Thymus (tissue), 11 donors: ENCODE measurements at regions not wholly inside any gene's neighbourhood (a gene's known extent, or its start where the extent isn't known, plus 50 kb on each side); places are given as distances from the start of the nearest gene placed in this dataset.

Experiments
- DNase-seq, 9 donors: peaks; one replicate each; pipeline ENCODE4 v3.0.0-alpha.2; 2013; ENCODE audit warnings: low spot score in 9 of 9, low read depth in 6 of 9, missing footprints in 1 of 9
- H3K27ac ChIP-seq, 2 donors: one replicate each; pipeline ENCODE4 v1.5.1; 2013; ENCODE audit warnings: control low read depth in 1 of 2, low read depth in 1 of 2, low read length in 1 of 2, mild to moderate bottlenecking in 1 of 2, moderate library complexity in 1 of 2
- H3K27me3 ChIP-seq, 2 donors: one replicate each; pipeline ENCODE4 v1.5.1; 2013; ENCODE audit warnings: low read length in 1 of 2; ENCODE audit not compliant: control insufficient read depth in 2 of 2, insufficient read depth in 1 of 2
- H3K36me3 ChIP-seq, 2 donors: one replicate each; pipeline ENCODE4 v1.5.1; 2013; ENCODE audit warnings: low read length in 1 of 2, mild to moderate bottlenecking in 1 of 2, moderate library complexity in 1 of 2; ENCODE audit not compliant: control insufficient read depth in 2 of 2, insufficient read depth in 2 of 2
- H3K4me1 ChIP-seq, 2 donors: one replicate each; pipeline ENCODE4 v1.5.1; 2013; ENCODE audit warnings: low read length in 2 of 2; ENCODE audit not compliant: control insufficient read depth in 2 of 2, insufficient read depth in 2 of 2
- H3K4me3 ChIP-seq, 2 donors: one replicate each; pipeline ENCODE4 v1.5.1; 2013; ENCODE audit warnings: low read length in 2 of 2, control low read depth in 1 of 2, mild to moderate bottlenecking in 1 of 2
- H3K9me3 ChIP-seq, 2 donors: one replicate each; pipeline ENCODE4 v1.5.1; 2013; ENCODE audit warnings: low read length in 1 of 2, mild to moderate bottlenecking in 1 of 2; ENCODE audit not compliant: control insufficient read depth in 2 of 2, insufficient read depth in 1 of 2
- WGBS: extraction: QIAGEN DNeasy Blood & Tissue Kit; methylation state at CpG from one replicate; pipeline ENCODE4 v1.1.7; 2013; 5-methylcytosine and 5-hydroxymethylcytosine counted together
- donor health status: healthy.

DNA sequence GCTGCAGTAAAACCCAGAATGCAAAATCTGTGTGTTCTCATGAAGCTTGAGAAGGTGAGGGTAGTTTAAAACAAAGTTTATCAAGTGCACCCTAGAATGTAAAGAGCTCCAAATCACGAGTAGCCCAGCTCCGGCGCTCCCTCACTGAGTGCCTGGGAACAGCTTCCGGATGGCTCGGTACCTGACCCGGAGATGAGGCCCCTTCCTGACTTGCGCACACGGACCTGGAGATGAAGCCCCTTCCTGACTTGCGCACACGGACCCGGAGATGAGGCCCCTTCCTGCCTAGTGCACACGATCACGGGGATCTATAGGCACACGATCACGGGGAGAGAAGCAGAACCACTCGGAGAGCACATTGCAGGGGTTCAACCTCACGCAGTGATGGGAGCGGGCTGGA, 322.1 kb upstream of the RNF32 start:
- peaks cover 0 to 11% of the 10 kb centered on the region in 2 donors for H3K9me3 ChIP-seq
- H3K4me3 ChIP-seq = no peak overlapping the region
- no peak overlapping the region for H3K27ac ChIP-seq
- no peaks in the 10 kb centered on the region for H3K4me1 ChIP-seq
- no peaks in the 10 kb centered on the region for H3K27me3 ChIP-seq
- DNase-seq = no peak
- WGBS = 93% methylated on average over 18 of the region's 18 CpGs
- H3K36me3 ChIP-seq = no peaks in the 10 kb centered on the region

DNA sequence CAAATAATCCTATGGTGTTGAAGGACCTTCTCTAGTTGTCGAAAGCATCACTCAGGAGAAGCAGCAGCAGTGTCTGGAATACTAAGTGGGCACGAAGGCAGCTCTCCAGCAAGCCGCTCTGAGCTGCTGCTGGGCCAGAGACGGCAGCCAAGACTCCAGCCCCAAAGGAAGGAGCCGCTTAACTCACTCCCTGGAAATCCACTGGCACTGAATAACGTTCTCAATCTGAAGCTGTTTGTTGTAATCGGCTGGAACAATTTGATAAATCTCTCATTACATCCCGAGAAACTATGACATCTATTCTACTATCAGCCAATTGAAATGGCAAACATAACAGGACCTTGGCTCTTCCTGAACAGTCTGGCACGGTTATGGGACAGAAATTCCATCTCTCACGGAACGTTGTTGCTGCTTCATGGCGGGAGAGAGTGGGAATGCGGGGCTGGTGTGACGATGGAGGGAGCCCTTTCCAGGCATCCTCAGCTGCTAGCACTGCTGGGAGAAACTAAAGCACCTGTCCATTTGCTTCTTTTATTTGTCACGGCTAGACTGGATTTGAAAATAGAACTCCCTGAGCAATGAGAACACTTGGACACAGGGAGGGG, 331.5 kb upstream of the RNF32 start:
- Histone ChIP-seq H3K27ac (no peak overlapping the region), H3K36me3 (no peaks in the 10 kb centered on the region), H3K27me3 (no peaks in the 10 kb centered on the region), H3K9me3 (no peaks in the 10 kb centered on the region), H3K4me1 (no peaks in the 10 kb centered on the region), H3K4me3 (no peak overlapping the region)
- WGBS = 90% methylated on average over 15 of the region's 15 CpGs
- no peak for DNase-seq

DNA sequence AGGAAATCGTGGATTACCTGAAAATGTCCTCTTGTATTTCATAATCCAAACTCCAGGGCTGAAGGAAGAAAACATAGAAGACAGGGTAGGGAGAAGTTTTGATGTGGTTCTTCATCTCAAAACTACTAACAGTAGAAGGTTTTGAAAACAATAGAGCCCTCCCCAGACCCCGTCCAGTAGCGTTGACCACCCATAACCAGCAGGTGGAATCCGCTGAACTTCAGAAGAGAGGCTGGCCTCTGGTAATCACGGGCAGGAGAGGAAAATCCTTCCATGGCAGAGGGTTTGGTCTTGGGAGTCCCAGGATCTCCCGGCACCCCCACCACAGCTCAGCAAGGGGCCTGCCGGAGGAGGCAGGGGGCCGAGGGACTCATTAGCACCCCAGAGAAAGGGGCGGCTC, 333.4 kb upstream of the RNF32 start:
- DNase-seq = no peak
- H3K36me3 ChIP-seq = no peaks in the 10 kb centered on the region
- H3K27me3 ChIP-seq = no peaks in the 10 kb centered on the region
- 81% methylated on average over 9 of the region's 9 CpGs for WGBS
- H3K4me1 ChIP-seq = no peaks in the 10 kb centered on the region
- H3K27ac ChIP-seq = no peak overlapping the region
- no peak overlapping the region for H3K4me3 ChIP-seq
- H3K9me3 ChIP-seq = no peaks in the 10 kb centered on the region

DNA sequence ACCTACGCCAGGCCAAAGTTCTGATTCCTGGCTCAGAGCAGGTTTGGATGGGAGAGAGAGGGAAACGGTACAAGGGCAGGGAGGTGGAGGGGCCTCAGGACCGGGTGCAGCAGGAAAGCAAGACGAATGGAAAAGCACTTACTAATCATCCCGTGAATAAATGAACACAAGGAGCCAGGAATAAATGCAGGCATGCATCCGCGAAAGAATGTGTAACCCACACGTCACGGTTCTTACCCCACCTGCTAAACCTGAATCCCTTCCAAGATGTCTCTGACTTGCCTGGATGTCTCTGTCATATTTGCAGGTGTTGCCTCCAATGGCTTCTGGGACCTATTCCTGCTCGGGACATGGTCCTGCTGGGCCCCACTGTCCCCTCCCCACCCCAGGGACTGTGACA, 335.2 kb upstream of the RNF32 start:
- H3K4me1 ChIP-seq = no peaks in the 10 kb centered on the region
- H3K4me3 ChIP-seq = no peak overlapping the region
- no peaks in the 10 kb centered on the region for H3K36me3 ChIP-seq
- H3K9me3 ChIP-seq = no peaks in the 10 kb centered on the region
- peak in 1 of 9 donors; percentile 6 for DNase-seq
- H3K27ac ChIP-seq = no peak overlapping the region
- H3K27me3 ChIP-seq = no peaks in the 10 kb centered on the region
- 91% methylated on average over 10 of the region's 10 CpGs for WGBS

DNA sequence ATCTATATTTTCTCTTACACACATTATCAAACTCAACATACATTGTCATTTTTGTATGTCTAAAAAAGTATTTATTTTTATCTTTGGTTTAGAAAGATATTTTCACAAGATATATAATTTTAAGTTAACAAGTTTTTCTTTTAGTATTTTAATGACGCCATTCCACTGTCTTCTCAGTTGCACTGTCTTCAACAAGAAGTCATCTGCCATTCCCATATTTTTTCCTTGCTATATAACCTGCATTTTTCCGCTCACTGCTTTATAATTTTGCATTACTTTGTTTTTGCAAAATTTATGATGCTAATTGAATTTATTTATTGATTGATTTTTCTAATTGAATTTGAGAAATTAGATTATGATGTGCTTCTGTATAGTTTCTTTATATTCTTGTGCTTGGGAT, 357.8 kb upstream of the RNF32 start:
- Histone ChIP-seq H3K27ac (no peak overlapping the region), H3K4me3 (no peak overlapping the region), H3K36me3 (no peaks in the 10 kb centered on the region), H3K27me3 (no peaks in the 10 kb centered on the region), H3K9me3 (peaks cover 0 to 4% of the 10 kb centered on the region in 2 donors), H3K4me1 (no peaks in the 10 kb centered on the region)
- WGBS = 98% methylated on average over 2 of the region's 2 CpGs
- DNase-seq = no peak

DNA sequence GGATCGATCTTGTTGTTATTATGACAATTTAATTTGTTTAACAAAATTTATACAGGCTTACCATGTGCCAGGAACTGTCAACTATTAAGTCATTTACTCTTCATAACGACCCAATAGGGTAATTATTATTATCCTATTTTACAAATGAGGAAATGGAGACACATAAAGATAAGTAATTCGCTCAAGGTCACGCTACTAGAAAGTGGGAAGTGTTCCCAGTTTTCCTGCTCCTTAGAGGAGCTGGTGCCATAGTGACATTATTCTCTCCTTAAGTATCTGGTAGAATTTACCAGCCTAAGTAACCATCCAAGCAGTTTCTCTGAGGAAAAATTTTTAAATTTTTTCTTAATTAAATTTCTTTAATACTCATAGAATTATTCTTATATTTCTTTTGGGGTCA, 360.9 kb upstream of the RNF32 start:
- Histone ChIP-seq H3K27ac (no peak overlapping the region), H3K36me3 (no peaks in the 10 kb centered on the region), H3K4me3 (no peak overlapping the region), H3K4me1 (no peaks in the 10 kb centered on the region), H3K27me3 (no peaks in the 10 kb centered on the region), H3K9me3 (no peaks in the 10 kb centered on the region)
- WGBS = 89% methylated on average over 4 of the region's 4 CpGs
- DNase-seq = no peak

DNA sequence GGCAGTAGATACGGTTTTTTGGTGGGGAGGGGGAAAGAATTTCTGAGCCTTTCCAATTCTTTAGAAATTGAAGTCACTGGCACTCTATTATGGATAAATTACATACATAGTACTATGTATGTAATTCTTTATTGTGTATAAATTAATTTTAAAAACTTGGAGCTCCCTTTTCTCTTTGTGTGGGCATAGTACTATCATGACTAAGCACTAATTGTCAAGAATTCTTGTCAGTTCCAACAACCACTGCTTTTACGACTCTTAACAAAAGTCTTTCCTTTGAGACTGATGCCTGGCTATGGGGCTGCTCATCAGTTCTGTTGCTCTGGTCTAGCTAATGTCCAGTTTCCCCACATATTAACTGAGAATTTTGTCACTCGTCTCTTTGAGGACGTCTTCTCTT, 365.3 kb upstream of the RNF32 start:
- H3K27ac ChIP-seq = no peak overlapping the region
- H3K36me3 ChIP-seq = no peaks in the 10 kb centered on the region
- WGBS = 87% methylated on average over 4 of the region's 4 CpGs
- no peak overlapping the region for H3K4me3 ChIP-seq
- DNase-seq = no peak
- no peaks in the 10 kb centered on the region for H3K9me3 ChIP-seq
- no peaks in the 10 kb centered on the region for H3K4me1 ChIP-seq
- no peaks in the 10 kb centered on the region for H3K27me3 ChIP-seq

DNA sequence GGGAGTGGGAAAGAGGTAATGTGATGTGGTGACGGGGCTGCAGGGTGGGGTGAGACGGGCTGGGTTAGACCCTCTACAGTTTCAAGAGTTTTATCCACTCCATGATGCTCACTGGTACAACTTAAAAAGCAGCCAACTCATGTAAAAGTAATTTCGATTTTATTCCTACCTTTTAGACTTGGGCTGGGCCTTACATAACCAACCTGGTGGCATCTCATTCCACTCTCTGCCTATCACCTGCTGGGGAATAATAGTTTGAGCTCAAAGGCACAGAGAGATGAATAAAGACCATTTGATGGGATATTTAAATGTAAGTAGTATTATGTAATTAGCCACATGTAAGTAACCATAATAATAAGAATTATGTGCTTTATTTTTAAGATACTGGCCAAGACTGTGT, 366.0 kb upstream of the RNF32 start:
- Histone ChIP-seq H3K27me3 (no peaks in the 10 kb centered on the region), H3K9me3 (no peaks in the 10 kb centered on the region), H3K27ac (no peak overlapping the region), H3K4me3 (no peak overlapping the region), H3K4me1 (no peaks in the 10 kb centered on the region), H3K36me3 (no peaks in the 10 kb centered on the region)
- 96% methylated on average over 3 of the region's 3 CpGs for WGBS
- DNase-seq = no peak

DNA sequence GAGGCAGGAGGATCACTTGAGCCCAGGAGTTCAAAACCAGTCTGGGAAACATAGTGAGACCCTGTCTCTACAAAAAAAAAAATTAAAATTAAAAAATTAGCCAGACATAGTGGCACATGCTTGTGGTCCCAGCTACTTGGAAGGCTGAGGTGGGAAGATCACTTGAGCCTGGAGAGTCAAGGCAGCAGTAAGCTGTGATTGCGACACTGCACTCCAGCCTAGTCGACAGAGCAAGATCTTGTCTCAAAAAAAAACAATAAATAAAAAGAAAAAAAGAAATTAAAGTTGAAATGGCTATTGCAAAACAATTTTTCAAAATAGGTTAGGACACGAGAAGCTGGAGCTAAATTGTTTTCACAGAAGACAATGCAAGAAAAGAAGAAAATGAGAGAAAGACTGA, 379.0 kb upstream of the RNF32 start:
- H3K36me3 ChIP-seq = no peaks in the 10 kb centered on the region
- no peaks in the 10 kb centered on the region for H3K4me1 ChIP-seq
- H3K4me3 ChIP-seq = no peak overlapping the region
- WGBS = 61% methylated on average over 3 of the region's 3 CpGs
- H3K9me3 ChIP-seq = no peaks in the 10 kb centered on the region
- H3K27ac ChIP-seq = no peak overlapping the region
- no peaks in the 10 kb centered on the region for H3K27me3 ChIP-seq
- DNase-seq = no peak

DNA sequence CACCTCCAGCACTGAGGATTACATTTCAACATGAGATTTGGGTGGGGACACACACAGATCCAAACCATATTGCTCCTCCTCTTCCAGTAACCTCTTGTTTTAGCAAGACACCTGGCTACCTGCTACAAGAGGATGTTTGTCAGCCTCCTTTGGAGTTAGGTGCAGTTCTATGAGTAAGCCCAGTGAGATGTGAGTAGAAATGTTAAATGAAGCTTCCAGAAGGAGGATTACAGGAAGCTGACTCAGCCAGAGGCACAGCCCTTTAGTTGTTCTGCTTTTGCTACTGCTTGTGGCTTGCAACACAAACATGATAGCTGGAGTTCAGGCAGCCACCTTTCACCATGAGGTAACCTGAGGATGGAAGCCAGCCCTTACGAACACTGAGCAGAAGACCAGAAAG, 382.7 kb upstream of the RNF32 start:
- no peak for DNase-seq
- Histone ChIP-seq H3K4me3 (no peak overlapping the region), H3K27me3 (no peaks in the 10 kb centered on the region), H3K27ac (no peak overlapping the region), H3K4me1 (no peaks in the 10 kb centered on the region), H3K36me3 (no peaks in the 10 kb centered on the region), H3K9me3 (no peaks in the 10 kb centered on the region)
- 94% methylated on average over 1 of the region's 1 CpG for WGBS
